WTC11 (cell line): ENCODE measurements at regions not wholly inside any gene's neighbourhood (a gene's known extent, or its start where the extent isn't known, plus 50 kb on each side); places are given as distances from the start of the nearest gene placed in this dataset.

Experiments
- CREB1 ChIP-seq: sonication (generic); formaldehyde crosslinking; IDR thresholded peaks from 2 replicates; pipeline ENCODE4 v1.8.0; 2023; ENCODE audit warnings: mild to moderate bottlenecking, missing genetic modification reagents
- ESRRA ChIP-seq: sonication (generic); formaldehyde crosslinking; IDR thresholded peaks from 2 replicates; pipeline ENCODE4 v1.8.1; 2022; ENCODE audit warnings: mild to moderate bottlenecking, missing genetic modification reagents, borderline replicate concordance
- SMAD3 ChIP-seq: sonication (generic); formaldehyde crosslinking; IDR thresholded peaks from 2 replicates; pipeline ENCODE4 v1.8.0; 2022; ENCODE audit warnings: missing genetic modification reagents, mild to moderate bottlenecking, borderline replicate concordance
- TEAD4 ChIP-seq: sonication (generic); formaldehyde crosslinking; IDR thresholded peaks from 2 replicates; pipeline ENCODE4 v1.8.0; 2022; ENCODE audit warnings: mild to moderate bottlenecking, missing genetic modification reagents
- ZBTB21 ChIP-seq: sonication (generic); formaldehyde crosslinking; IDR thresholded peaks from 2 replicates; pipeline ENCODE4 v1.8.1; 2023; ENCODE audit warnings: mild to moderate bottlenecking, missing genetic modification reagents, borderline replicate concordance
- TF ChIP-seq, protein P1 (sequence below): fragments of 200-600 bp; IDR thresholded peaks from 2 replicates; pipeline ENCODE4 v1.8.0; 2022; ENCODE audit warnings: antibody characterized with exemption
- TF ChIP-seq, protein P2 (sequence below): sonication (generic); formaldehyde crosslinking; IDR thresholded peaks from 2 replicates; pipeline ENCODE4 v1.8.1; 2022; ENCODE audit warnings: missing genetic modification reagents, borderline replicate concordance
- TF ChIP-seq, protein P3 (sequence below): sonication (generic); formaldehyde crosslinking; IDR thresholded peaks from 2 replicates; pipeline ENCODE4 v1.8.1; 2023; ENCODE audit warnings: mild to moderate bottlenecking, moderate library complexity, missing genetic modification reagents
- TF ChIP-seq, protein P4 (sequence below): sonication (generic); formaldehyde crosslinking; IDR thresholded peaks from 2 replicates; pipeline ENCODE4 v1.8.0; 2022; ENCODE audit warnings: mild to moderate bottlenecking, missing genetic modification reagents
- TF ChIP-seq, protein P5 (sequence below): fragments of 250-450 bp; sonication (Bioruptor Pico); IDR thresholded peaks from 2 replicates; pipeline ENCODE4 v2.1.2; 2022; ENCODE audit warnings: mild to moderate bottlenecking, moderate library complexity

DNA sequence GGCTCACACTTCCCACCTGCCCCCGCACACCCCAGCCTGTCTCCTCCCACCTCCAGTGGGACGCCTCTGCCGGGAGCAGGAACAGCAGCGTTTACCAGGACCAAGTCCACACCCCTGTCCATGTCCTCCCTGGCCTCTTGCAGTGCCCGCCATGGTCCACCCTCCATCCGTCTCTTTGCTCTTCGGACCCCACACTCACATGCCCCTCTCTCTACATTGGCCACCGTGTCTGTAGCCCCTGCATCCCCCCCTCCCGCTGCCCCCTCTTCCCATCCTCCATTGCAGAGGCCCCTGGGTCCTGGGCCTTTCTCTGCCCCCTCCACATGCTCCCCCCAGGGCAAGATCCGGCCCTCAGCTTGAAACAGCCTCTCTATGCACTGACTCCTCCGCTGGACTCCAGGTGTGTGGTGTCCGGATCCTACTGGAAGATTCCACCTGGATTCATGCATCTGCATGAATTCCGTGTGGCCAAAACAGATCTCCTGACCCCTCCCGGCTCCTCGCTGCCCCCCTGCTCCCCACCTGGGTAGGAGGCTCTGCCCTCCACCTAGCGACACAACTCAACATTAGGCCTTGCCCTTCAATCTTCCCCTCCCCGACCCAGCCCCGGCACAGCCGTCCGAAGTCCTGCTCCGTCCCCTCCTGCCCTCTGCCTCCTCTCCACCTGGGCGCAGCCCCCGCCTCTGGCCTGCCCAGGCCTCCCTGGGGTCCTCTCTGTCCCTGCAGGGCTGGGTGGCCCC lies 168.5 kb downstream of the OLFM1 start:
- TF ChIP-seq, protein P1, sequence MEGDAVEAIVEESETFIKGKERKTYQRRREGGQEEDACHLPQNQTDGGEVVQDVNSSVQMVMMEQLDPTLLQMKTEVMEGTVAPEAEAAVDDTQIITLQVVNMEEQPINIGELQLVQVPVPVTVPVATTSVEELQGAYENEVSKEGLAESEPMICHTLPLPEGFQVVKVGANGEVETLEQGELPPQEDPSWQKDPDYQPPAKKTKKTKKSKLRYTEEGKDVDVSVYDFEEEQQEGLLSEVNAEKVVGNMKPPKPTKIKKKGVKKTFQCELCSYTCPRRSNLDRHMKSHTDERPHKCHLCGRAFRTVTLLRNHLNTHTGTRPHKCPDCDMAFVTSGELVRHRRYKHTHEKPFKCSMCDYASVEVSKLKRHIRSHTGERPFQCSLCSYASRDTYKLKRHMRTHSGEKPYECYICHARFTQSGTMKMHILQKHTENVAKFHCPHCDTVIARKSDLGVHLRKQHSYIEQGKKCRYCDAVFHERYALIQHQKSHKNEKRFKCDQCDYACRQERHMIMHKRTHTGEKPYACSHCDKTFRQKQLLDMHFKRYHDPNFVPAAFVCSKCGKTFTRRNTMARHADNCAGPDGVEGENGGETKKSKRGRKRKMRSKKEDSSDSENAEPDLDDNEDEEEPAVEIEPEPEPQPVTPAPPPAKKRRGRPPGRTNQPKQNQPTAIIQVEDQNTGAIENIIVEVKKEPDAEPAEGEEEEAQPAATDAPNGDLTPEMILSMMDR, result no peak
- no peak for TF ChIP-seq ZBTB21 (CRISPR knock-in tag)
- no peak for TF ChIP-seq TEAD4 (CRISPR knock-in tag)
- TF ChIP-seq, protein P2, sequence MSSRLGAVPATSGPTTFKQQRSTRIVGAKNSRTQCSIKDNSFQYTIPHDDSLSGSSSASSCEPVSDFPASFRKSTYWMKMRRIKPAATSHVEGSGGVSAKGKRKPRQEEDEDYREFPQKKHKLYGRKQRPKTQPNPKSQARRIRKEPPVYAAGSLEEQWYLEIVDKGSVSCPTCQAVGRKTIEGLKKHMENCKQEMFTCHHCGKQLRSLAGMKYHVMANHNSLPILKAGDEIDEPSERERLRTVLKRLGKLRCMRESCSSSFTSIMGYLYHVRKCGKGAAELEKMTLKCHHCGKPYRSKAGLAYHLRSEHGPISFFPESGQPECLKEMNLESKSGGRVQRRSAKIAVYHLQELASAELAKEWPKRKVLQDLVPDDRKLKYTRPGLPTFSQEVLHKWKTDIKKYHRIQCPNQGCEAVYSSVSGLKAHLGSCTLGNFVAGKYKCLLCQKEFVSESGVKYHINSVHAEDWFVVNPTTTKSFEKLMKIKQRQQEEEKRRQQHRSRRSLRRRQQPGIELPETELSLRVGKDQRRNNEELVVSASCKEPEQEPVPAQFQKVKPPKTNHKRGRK (CRISPR knock-in tag), result no peak
- TF ChIP-seq, protein P3, sequence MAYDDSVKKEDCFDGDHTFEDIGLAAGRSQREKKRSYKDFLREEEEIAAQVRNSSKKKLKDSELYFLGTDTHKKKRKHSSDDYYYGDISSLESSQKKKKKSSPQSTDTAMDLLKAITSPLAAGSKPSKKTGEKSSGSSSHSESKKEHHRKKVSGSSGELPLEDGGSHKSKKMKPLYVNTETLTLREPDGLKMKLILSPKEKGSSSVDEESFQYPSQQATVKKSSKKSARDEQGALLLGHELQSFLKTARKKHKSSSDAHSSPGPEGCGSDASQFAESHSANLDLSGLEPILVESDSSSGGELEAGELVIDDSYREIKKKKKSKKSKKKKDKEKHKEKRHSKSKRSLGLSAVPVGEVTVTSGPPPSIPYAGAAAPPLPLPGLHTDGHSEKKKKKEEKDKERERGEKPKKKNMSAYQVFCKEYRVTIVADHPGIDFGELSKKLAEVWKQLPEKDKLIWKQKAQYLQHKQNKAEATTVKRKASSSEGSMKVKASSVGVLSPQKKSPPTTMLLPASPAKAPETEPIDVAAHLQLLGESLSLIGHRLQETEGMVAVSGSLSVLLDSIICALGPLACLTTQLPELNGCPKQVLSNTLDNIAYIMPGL (CRISPR knock-in tag), result no peak
- no peak for TF ChIP-seq SMAD3
- TF ChIP-seq, protein P4, sequence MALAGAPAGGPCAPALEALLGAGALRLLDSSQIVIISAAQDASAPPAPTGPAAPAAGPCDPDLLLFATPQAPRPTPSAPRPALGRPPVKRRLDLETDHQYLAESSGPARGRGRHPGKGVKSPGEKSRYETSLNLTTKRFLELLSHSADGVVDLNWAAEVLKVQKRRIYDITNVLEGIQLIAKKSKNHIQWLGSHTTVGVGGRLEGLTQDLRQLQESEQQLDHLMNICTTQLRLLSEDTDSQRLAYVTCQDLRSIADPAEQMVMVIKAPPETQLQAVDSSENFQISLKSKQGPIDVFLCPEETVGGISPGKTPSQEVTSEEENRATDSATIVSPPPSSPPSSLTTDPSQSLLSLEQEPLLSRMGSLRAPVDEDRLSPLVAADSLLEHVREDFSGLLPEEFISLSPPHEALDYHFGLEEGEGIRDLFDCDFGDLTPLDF (CRISPR knock-in tag), result no peak
- TF ChIP-seq ESRRA (CRISPR knock-in tag), result no peak
- TF ChIP-seq CREB1 (CRISPR knock-in tag), result no peak
- TF ChIP-seq, protein P5, sequence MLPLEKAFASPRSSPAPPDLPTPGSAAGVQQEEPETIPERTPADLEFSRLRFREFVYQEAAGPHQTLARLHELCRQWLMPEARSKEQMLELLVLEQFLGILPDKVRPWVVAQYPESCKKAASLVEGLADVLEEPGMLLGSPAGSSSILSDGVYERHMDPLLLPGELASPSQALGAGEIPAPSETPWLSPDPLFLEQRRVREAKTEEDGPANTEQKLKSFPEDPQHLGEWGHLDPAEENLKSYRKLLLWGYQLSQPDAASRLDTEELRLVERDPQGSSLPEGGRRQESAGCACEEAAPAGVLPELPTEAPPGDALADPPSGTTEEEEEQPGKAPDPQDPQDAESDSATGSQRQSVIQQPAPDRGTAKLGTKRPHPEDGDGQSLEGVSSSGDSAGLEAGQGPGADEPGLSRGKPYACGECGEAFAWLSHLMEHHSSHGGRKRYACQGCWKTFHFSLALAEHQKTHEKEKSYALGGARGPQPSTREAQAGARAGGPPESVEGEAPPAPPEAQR (CRISPR knock-in tag), result no peak
